ENCODE measurements at regions not wholly inside any gene's neighbourhood (a gene's known extent, or its start where the extent isn't known, plus 50 kb on each side); places are given as distances from the start of the nearest gene placed in this dataset.

GRCh38 chr11:127218275-127218608 is 217.7 kb upstream of the KIRREL3 start:
- no peaks in the 10 kb centered on the region for H3K9me3 Mint-ChIP-seq (ENCODE audit: low read depth)
- TF ChIP-seq CTCF (IDR thresholded peaks at IDR 0.05) = no peak
- no peak for DNase-seq (ENCODE audit: low spot score)
- no peaks in the 10 kb centered on the region for H3K36me3 Mint-ChIP-seq (ENCODE audit: low read depth)
- no peak overlapping the region for H3K4me3 Mint-ChIP-seq (ENCODE audit: unreplicated experiment)
- no peaks in the 10 kb centered on the region for H3K4me1 Mint-ChIP-seq (ENCODE audit: low read depth)
- H3K27ac Mint-ChIP-seq (ENCODE audit: unreplicated experiment) = no peak overlapping the region
- H3K27me3 Mint-ChIP-seq (ENCODE audit: low read depth) = peaks cover 5% of the 10 kb centered on the region

- no peak for DNase-seq (ENCODE audit: low spot score)
- H3K27me3 Mint-ChIP-seq (ENCODE audit: low read depth) = peaks cover 5% of the 10 kb centered on the region
- H3K4me1 Mint-ChIP-seq (ENCODE audit: low read depth) = no peaks in the 10 kb centered on the region
- H3K27ac Mint-ChIP-seq (ENCODE audit: unreplicated experiment) = no peak overlapping the region
- H3K36me3 Mint-ChIP-seq (ENCODE audit: low read depth) = no peaks in the 10 kb centered on the region
- H3K9me3 Mint-ChIP-seq (ENCODE audit: low read depth) = no peaks in the 10 kb centered on the region
- H3K4me3 Mint-ChIP-seq (ENCODE audit: unreplicated experiment) = no peak overlapping the region
- no peak for TF ChIP-seq CTCF (IDR thresholded peaks at IDR 0.05)
Observed at GRCh38 chr11:127217452-127218274, 217.1 kb upstream of the KIRREL3 start.

- H3K4me3 Mint-ChIP-seq (ENCODE audit: unreplicated experiment) = no peak overlapping the region
- no peaks in the 10 kb centered on the region for H3K4me1 Mint-ChIP-seq (ENCODE audit: low read depth)
- peaks cover 35% of the 10 kb centered on the region for H3K9me3 Mint-ChIP-seq (ENCODE audit: low read depth)
- DNase-seq (ENCODE audit: low spot score) = no peak
- H3K36me3 Mint-ChIP-seq (ENCODE audit: low read depth) = no peaks in the 10 kb centered on the region
- TF ChIP-seq CTCF (IDR thresholded peaks at IDR 0.05) = no peak
- no peak overlapping the region for H3K27ac Mint-ChIP-seq (ENCODE audit: unreplicated experiment)
- H3K27me3 Mint-ChIP-seq (ENCODE audit: low read depth) = no peaks in the 10 kb centered on the region
Observed at GRCh38 chr11:127205688-127206217, 205.2 kb upstream of the KIRREL3 start.

- Mint-ChIP-seq H3K36me3 (ENCODE audit: low read depth) (no peaks in the 10 kb centered on the region), H3K27me3 (ENCODE audit: low read depth) (no peaks in the 10 kb centered on the region), H3K4me1 (ENCODE audit: low read depth) (no peaks in the 10 kb centered on the region), H3K4me3 (ENCODE audit: unreplicated experiment) (no peak overlapping the region), H3K9me3 (ENCODE audit: low read depth) (peaks cover 22% of the 10 kb centered on the region), H3K27ac (ENCODE audit: unreplicated experiment) (no peak overlapping the region)
- TF ChIP-seq CTCF (IDR thresholded peaks at IDR 0.05) = no peak
- no peak for DNase-seq (ENCODE audit: low spot score)
Observed at GRCh38 chr11:127203490-127203889, 202.9 kb upstream of the KIRREL3 start.

GRCh38 chr11:127202105-127202504 is 201.5 kb upstream of the KIRREL3 start:
- no peaks in the 10 kb centered on the region for H3K4me1 Mint-ChIP-seq (ENCODE audit: low read depth)
- TF ChIP-seq CTCF (IDR thresholded peaks at IDR 0.05) = no peak
- H3K36me3 Mint-ChIP-seq (ENCODE audit: low read depth) = no peaks in the 10 kb centered on the region
- DNase-seq (ENCODE audit: low spot score) = no peak
- no peak overlapping the region for H3K27ac Mint-ChIP-seq (ENCODE audit: unreplicated experiment)
- H3K27me3 Mint-ChIP-seq (ENCODE audit: low read depth) = no peaks in the 10 kb centered on the region
- H3K4me3 Mint-ChIP-seq (ENCODE audit: unreplicated experiment) = no peak overlapping the region
- H3K9me3 Mint-ChIP-seq (ENCODE audit: low read depth) = peaks cover 12% of the 10 kb centered on the region
